HG03469 (cell line): ENCODE measurements at regions not wholly inside any gene's neighbourhood (a gene's known extent, or its start where the extent isn't known, plus 50 kb on each side); places are given as distances from the start of the nearest gene placed in this dataset.

Experiments
- ATAC-seq: cut with Tn5 transposase; IDR thresholded peaks from one replicate; pipeline ENCODE4 v1.9.1; 2021; ENCODE audit warnings: mild to moderate bottlenecking, moderate library complexity, moderate number of reproducible peaks; ENCODE audit not compliant: unreplicated experiment

GRCh38 chr12:102540815-102541385, 60.5 kb upstream of the IGF1 start:
- ATAC-seq: no peak

- no peak for ATAC-seq
Observed at GRCh38 chr12:102539651-102540553, 59.5 kb upstream of the IGF1 start.

GRCh38 chr12:102535306-102535705, 54.9 kb upstream of the IGF1 start:
- no peak for ATAC-seq

- no peak for ATAC-seq
Observed at GRCh38 chr12:102534899-102535298, 54.5 kb upstream of the IGF1 start.

GRCh38 chr12:102533483-102534215, 53.3 kb upstream of the IGF1 start:
- ATAC-seq: no peak
